ENCODE measurements at regions not wholly inside any gene's neighbourhood (a gene's known extent, or its start where the extent isn't known, plus 50 kb on each side); places are given as distances from the start of the nearest gene placed in this dataset.

GRCh38 chr12:93099792-93100191, 170.7 kb upstream of the EEA1 start:
- no TSS peak for BruUV-seq (replicated peaks)
- no peaks in the 10 kb centered on the region for H3K27me3 ChIP-seq (replicated peaks; ENCODE audit: insufficient read depth, low read depth, low read length, poor library complexity)
- H3K27ac ChIP-seq (ENCODE audit: low read depth, low read length, poor library complexity, severe bottlenecking), result peak overlapping the region; percentile 34
- ChIA-PET POLR2A (ENCODE audit: low non-redundant PET) (no interaction called here), CTCF (no interaction called here)
- intact Hi-C loops (cut with micrococcal nuclease; ENCODE audit: unreplicated experiment), result loop anchor here (5.0 kb wide), 3 partner anchors 112 to 298 kb away; partner anchors contain the start of gene NUDT4
- DNase-seq (ENCODE audit: low spot score), result no peak
- TF ChIP-seq CTCF (conservative IDR thresholded peaks at IDR 0.05; ENCODE audit: low read depth, low read length), result no peak
- TF ChIP-seq EZH2 (IDR thresholded peaks at IDR 0.05; ENCODE audit: borderline replicate concordance, low read depth, low read length, poor library complexity, severe bottlenecking), result no peak
- H3K9me3 ChIP-seq (ENCODE audit: low read depth, low read length, poor library complexity, severe bottlenecking), result no peaks in the 10 kb centered on the region
- peaks cover 23% of the 10 kb centered on the region for H3K4me1 ChIP-seq (ENCODE audit: insufficient read depth, low read length, poor library complexity, severe bottlenecking)
- no peak overlapping the region for H3K4me3 ChIP-seq (ENCODE audit: low read depth, low read length, poor library complexity, severe bottlenecking)
- no peaks in the 10 kb centered on the region for H3K36me3 ChIP-seq (ENCODE audit: insufficient read depth, low read length, poor library complexity, severe bottlenecking)

GRCh38 chr12:93100610-93101009, 171.5 kb upstream of the EEA1 start:
- CTCF ChIA-PET, result no interaction called here
- peak overlapping the region; percentile 34 for H3K27ac ChIP-seq (ENCODE audit: low read depth, low read length, poor library complexity, severe bottlenecking)

GRCh38 chr12:93101367-93101766, 172.3 kb upstream of the EEA1 start:
- TF ChIP-seq CTCF (conservative IDR thresholded peaks at IDR 0.05; ENCODE audit: low read depth, low read length), result no peak
- TF ChIP-seq EZH2 (IDR thresholded peaks at IDR 0.05; ENCODE audit: borderline replicate concordance, low read depth, low read length, poor library complexity, severe bottlenecking), result no peak
- Histone ChIP-seq H3K27ac (ENCODE audit: low read depth, low read length, poor library complexity, severe bottlenecking) (peak overlapping the region; percentile 34), H3K9me3 (ENCODE audit: low read depth, low read length, poor library complexity, severe bottlenecking) (no peaks in the 10 kb centered on the region), H3K36me3 (ENCODE audit: insufficient read depth, low read length, poor library complexity, severe bottlenecking) (no peaks in the 10 kb centered on the region), H3K4me1 (ENCODE audit: insufficient read depth, low read length, poor library complexity, severe bottlenecking) (peaks cover 23% of the 10 kb centered on the region), H3K4me3 (ENCODE audit: low read depth, low read length, poor library complexity, severe bottlenecking) (no peak overlapping the region), H3K27me3 (replicated peaks; ENCODE audit: insufficient read depth, low read depth, low read length, poor library complexity) (no peaks in the 10 kb centered on the region)
- DNase-seq (ENCODE audit: low spot score), result no peak
- intact Hi-C loops (cut with micrococcal nuclease; ENCODE audit: unreplicated experiment), result no loop called here
- BruUV-seq (replicated peaks), result no TSS peak
- ChIA-PET CTCF (no interaction called here), POLR2A (ENCODE audit: low non-redundant PET) (no interaction called here)

More at GRCh38 chr12:93100610-93101009, 171.5 kb upstream of the EEA1 start:
- Histone ChIP-seq H3K4me1 (ENCODE audit: insufficient read depth, low read length, poor library complexity, severe bottlenecking) (peaks cover 23% of the 10 kb centered on the region), H3K4me3 (ENCODE audit: low read depth, low read length, poor library complexity, severe bottlenecking) (no peak overlapping the region), H3K36me3 (ENCODE audit: insufficient read depth, low read length, poor library complexity, severe bottlenecking) (no peaks in the 10 kb centered on the region), H3K27me3 (replicated peaks; ENCODE audit: insufficient read depth, low read depth, low read length, poor library complexity) (no peaks in the 10 kb centered on the region), H3K9me3 (ENCODE audit: low read depth, low read length, poor library complexity, severe bottlenecking) (no peaks in the 10 kb centered on the region)
- POLR2A ChIA-PET (ENCODE audit: low non-redundant PET), result no interaction called here
- peak; percentile 60 for DNase-seq (ENCODE audit: low spot score)
- TF ChIP-seq EZH2 (IDR thresholded peaks at IDR 0.05; ENCODE audit: borderline replicate concordance, low read depth, low read length, poor library complexity, severe bottlenecking) (no peak), CTCF (conservative IDR thresholded peaks at IDR 0.05; ENCODE audit: low read depth, low read length) (no peak)
- intact Hi-C loops (cut with micrococcal nuclease; ENCODE audit: unreplicated experiment), result no loop called here
- BruUV-seq (replicated peaks), result no TSS peak
